ENCODE measurements at regions not wholly inside any gene's neighbourhood (a gene's known extent, or its start where the extent isn't known, plus 50 kb on each side); places are given as distances from the start of the nearest gene placed in this dataset.

GRCh38 chr18:73007915-73008308 lies 140.1 kb upstream of the NETO1 start:
- Histone ChIP-seq H3K9me3 (no peaks in the 10 kb centered on the region), H3K27me3 (ENCODE audit: insufficient read depth in 3 of 3, low read length in 2 of 3) (no peaks in the 10 kb centered on the region), H3K36me3 (ENCODE audit: insufficient read depth in 1 of 2, low read depth in 1 of 2) (no peaks in the 10 kb centered on the region), H3K4me3 (no peak overlapping the region), H3K27ac (no peak overlapping the region), H3K4me1 (no peaks in the 10 kb centered on the region)
- intact Hi-C loops (cut with DNase I), result no loop called here
- WGBS, 3 donors, result 73 to 77% (median 73%) methylated on average over 4 of the region's 4 CpGs
- no peak for DNase-seq
- TF ChIP-seq CTCF (IDR thresholded peaks at IDR 0.05), result no peak
- no peak for ATAC-seq

- no peaks in the 10 kb centered on the region for H3K27me3 ChIP-seq (ENCODE audit: insufficient read depth in 3 of 3, low read length in 2 of 3)
- no peak for TF ChIP-seq CTCF (IDR thresholded peaks at IDR 0.05)
- H3K4me3 ChIP-seq, result no peak overlapping the region
- H3K27ac ChIP-seq, result no peak overlapping the region
- H3K4me1 ChIP-seq, result no peaks in the 10 kb centered on the region
- DNase-seq (no peak), ATAC-seq (no peak)
- H3K9me3 ChIP-seq, result no peaks in the 10 kb centered on the region
- WGBS, 3 donors, result 24 to 29% (median 25%) methylated on average over 6 of the region's 6 CpGs
- H3K36me3 ChIP-seq (ENCODE audit: insufficient read depth in 1 of 2, low read depth in 1 of 2), result no peaks in the 10 kb centered on the region
- intact Hi-C loops (cut with DNase I), result no loop called here
These were observed 139.6 kb upstream of the NETO1 start for GRCh38 chr18:73007195-73007914.

GRCh38 chr18:73006331-73006730 lies 138.5 kb upstream of the NETO1 start:
- ATAC-seq (no peak), DNase-seq (no peak)
- Histone ChIP-seq H3K9me3 (no peaks in the 10 kb centered on the region), H3K4me3 (no peak overlapping the region), H3K36me3 (ENCODE audit: insufficient read depth in 1 of 2, low read depth in 1 of 2) (no peaks in the 10 kb centered on the region), H3K4me1 (no peaks in the 10 kb centered on the region), H3K27ac (no peak overlapping the region), H3K27me3 (ENCODE audit: insufficient read depth in 3 of 3, low read length in 2 of 3) (no peaks in the 10 kb centered on the region)
- intact Hi-C loops (cut with DNase I), result no loop called here
- 50 to 63% (median 62%) methylated on average over 3 of the region's 3 CpGs for WGBS, 3 donors
- no peak for TF ChIP-seq CTCF (IDR thresholded peaks at IDR 0.05)

GRCh38 chr18:73004260-73004659 lies 136.5 kb upstream of the NETO1 start:
- intact Hi-C loops (cut with DNase I), result no loop called here
- TF ChIP-seq CTCF (IDR thresholded peaks at IDR 0.05), result no peak
- WGBS, 3 donors, result 76 to 94% (median 88%) methylated on average over 2 of the region's 2 CpGs
- no peak for DNase-seq
- no peak overlapping the region for H3K4me3 ChIP-seq
- no peaks in the 10 kb centered on the region for H3K36me3 ChIP-seq (ENCODE audit: insufficient read depth in 1 of 2, low read depth in 1 of 2)
- ATAC-seq, result no peak
- no peaks in the 10 kb centered on the region for H3K27me3 ChIP-seq (ENCODE audit: insufficient read depth in 3 of 3, low read length in 2 of 3)
- H3K4me1 ChIP-seq, result no peaks in the 10 kb centered on the region
- no peaks in the 10 kb centered on the region for H3K9me3 ChIP-seq
- no peak overlapping the region for H3K27ac ChIP-seq
